NOMO-1 (cell line): ENCODE measurements at regions not wholly inside any gene's neighbourhood (a gene's known extent, or its start where the extent isn't known, plus 50 kb on each side); places are given as distances from the start of the nearest gene placed in this dataset.

Source experiments
- DNase-seq, 2 experiments: peaks; one replicate each; lab custom pipeline; 2025; ENCODE audit not compliant: unreplicated experiment in 2 of 2; lab: John Stamatoyannopoulos, UW

DNA sequence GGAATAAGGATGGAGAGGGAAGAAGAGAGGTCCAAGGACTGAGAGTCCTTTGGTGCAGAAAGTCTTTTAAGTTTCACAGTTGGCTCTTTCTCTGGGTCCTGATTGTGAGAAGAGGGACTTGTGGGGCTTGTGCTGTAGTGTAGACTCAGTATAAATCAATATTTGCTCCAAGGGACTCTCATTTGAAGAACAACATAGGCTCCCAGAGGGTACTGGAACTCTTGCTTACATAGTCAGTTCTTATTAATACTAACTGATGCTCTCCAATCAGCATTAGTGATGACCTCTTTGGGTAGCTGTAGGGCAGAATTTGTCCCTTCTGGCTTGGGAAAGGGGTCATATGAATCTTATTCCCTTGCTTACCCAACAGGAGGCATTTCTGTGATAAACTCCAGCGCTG is 62.5 kb upstream of the CXCL14 start:
- DNase-seq = no peak

DNA sequence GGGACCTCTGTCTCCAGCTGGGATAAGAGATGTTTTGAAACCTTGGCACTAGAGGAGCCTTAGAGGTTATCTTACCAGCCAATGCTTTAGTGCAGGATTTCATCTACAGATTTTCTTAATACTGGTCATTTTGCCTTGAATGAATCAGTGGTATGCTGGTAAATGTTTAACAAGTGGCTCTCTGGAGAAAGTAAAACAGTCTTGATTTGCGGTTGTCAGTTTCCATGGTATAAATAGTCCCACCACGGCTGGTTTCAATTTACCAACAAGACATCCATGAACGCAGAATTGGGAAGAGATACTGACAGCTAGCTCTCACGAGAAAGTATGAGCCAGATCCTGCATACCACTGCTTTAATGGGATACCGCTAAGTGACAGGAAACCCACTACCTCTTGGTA is 56.7 kb upstream of the CXCL14 start:
- DNase-seq = no peak

DNA sequence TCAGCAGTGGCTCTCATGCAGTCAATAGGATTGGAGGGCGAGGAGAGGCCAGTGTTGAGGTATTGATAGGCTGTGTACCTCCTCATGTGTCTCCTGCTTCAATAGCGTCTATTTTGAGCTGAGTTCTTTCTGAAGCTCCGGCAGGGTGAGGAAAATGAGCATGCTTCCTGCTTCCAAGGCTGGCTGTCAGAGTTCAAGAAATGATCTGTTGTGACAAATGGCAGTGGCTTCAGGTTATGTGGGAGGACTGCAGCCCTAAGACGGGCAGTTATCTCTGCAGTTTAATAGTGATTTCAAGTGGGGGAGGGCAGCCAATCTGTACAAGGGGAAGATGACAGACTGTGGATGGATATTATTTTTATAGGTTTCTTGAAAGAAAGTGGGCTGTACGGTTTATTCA is 54.0 kb upstream of the CXCL14 start:
- DNase-seq = no peak

DNA sequence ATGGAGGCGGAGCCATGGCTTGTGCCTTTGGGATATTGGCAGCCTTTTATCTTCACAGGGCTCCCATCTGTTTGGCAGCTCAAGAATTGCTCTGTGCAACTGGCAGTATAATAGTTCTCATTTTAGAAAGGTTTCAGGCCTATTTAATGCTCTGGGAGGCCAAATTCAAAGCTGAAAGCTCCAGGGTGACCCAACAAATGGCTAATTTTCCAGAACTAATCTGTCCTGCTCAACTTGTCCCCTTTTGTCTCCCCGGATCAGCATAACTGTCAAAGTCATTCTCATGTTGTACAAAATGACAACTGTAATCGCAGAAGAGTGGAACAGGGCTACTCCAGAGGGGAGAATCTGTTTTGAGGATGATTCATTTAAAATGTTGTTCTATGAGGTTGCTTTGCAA is 52.6 kb upstream of the CXCL14 start:
- DNase-seq = no peak

DNA sequence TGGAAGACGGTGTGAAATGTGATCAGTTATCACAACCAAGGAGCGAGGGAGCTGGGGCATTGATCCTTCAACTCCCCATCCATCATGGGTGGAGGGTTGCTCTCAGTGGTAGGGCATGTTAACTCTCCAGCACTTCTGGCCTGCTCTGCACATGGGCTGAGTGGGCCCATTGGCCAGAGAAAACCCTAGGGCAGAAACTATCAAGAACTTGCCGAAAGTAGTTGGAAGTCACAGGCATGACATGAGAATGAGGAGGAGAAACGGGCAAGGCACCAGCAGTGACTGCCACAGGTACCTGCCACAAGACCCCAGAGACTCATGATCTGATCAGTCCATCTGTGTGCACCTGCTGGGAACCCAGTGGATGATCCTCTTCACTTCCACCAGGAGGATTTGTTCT is 50.9 kb upstream of the CXCL14 start:
- DNase-seq = no peak

DNA sequence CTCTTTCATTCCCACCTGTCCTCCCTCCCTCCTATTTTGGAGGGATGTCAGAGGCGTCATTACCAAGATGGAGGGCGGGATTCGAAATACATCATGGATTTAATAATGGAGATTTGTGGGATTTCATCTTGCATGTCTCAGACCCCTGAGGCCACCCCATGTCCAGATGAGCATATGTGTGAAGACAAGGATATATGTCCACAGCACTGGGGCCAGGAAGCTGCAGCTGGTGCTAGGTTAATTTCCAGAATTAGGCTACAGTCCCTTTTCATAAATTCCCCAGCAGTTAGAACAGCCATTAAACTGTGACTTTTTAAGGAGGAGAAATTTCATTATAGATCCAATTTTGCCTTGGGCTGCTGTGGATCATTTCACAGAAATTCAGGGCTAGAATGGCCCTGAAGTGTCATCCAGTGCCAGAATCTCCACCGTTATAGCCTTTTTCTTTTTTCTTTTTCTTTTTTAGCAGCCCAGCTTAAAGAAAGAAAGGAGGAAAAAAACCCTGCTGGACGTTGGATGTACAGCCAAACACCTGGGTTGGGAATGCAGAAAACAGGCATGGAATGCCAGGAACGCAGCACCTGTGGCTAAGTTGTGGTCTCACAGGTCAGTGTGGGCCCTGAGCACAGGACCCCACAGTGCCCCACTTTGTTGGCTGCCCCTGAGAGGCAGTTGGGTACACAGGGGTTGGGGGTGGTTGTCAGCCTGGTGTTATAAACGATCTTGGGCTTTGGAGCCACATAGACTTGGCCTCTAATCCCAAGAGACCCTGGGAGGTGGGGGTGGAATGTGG is 50.2 kb upstream of the CXCL14 start:
- no peak for DNase-seq
